HL-60 (cell line): ENCODE measurements at regions not wholly inside any gene's neighbourhood (a gene's known extent, or its start where the extent isn't known, plus 50 kb on each side); places are given as distances from the start of the nearest gene placed in this dataset.
"Not testable (repeated sequence)": the region's sequence is repeated elsewhere in the genome, so short reads cannot be mapped to it uniquely, and the experiment has no call there.

ENCODE experiments used
- DNase-seq, 2 experiments: peaks; one replicate each; pipeline ENCODE4 v3.0.0-alpha.2; 2010 to 2020; ENCODE audit warnings: low read depth in 1 of 2, low spot score in 1 of 2
- H3K27ac ChIP-seq: fragments of 250-450 bp; sonication (Bioruptor Pico); replicated peaks from 2 replicates; pipeline ENCODE4 v1.5.1; 2020; ENCODE audit warnings: mild to moderate bottlenecking, moderate library complexity
- H3K27me3 ChIP-seq: fragments of 250-450 bp; sonication (Bioruptor Pico); 2 replicates; pipeline ENCODE4 v1.5.1; 2021; ENCODE audit warnings: mild to moderate bottlenecking, moderate library complexity; ENCODE audit not compliant: insufficient read depth, poor library complexity, severe bottlenecking
- H3K4me3 ChIP-seq: replicated peaks from 2 replicates; pipeline ENCODE4 v1.5.1; 2011; ENCODE audit warnings: mild to moderate bottlenecking, control low read depth, low read length; ENCODE audit not compliant: insufficient read depth
- CTCF ChIP-seq: IDR thresholded peaks from one replicate; pipeline ENCODE4 v1.5.1; 2011; ENCODE audit warnings: low read length, control low read depth, inconsistent platforms; ENCODE audit not compliant: insufficient read depth
- GABPA ChIP-seq: IDR thresholded peaks from 2 replicates; pipeline ENCODE4 v1.6.1; 2012; ENCODE audit warnings: low read depth
- POLR2AphosphoS5 ChIP-seq: IDR thresholded peaks from 2 replicates; pipeline ENCODE4 v1.6.1; 2012; ENCODE audit warnings: low read depth
- SPI1 ChIP-seq: IDR thresholded peaks from 2 replicates; pipeline ENCODE4 v1.6.1; 2012; ENCODE audit warnings: low read depth, mild to moderate bottlenecking, borderline replicate concordance
- TF ChIP-seq, protein P1 (sequence below): IDR thresholded peaks from 2 replicates; pipeline ENCODE4 v1.6.1; 2012; ENCODE audit warnings: low read depth; ENCODE audit not compliant: insufficient replicate concordance

GRCh38 chr1:191074881-191075280, 597.2 kb upstream of the BRINP3 start:
- TF ChIP-seq CTCF (no peak), POLR2AphosphoS5 (no peak), GABPA (no peak), SPI1 (no peak)
- TF ChIP-seq, protein P1, sequence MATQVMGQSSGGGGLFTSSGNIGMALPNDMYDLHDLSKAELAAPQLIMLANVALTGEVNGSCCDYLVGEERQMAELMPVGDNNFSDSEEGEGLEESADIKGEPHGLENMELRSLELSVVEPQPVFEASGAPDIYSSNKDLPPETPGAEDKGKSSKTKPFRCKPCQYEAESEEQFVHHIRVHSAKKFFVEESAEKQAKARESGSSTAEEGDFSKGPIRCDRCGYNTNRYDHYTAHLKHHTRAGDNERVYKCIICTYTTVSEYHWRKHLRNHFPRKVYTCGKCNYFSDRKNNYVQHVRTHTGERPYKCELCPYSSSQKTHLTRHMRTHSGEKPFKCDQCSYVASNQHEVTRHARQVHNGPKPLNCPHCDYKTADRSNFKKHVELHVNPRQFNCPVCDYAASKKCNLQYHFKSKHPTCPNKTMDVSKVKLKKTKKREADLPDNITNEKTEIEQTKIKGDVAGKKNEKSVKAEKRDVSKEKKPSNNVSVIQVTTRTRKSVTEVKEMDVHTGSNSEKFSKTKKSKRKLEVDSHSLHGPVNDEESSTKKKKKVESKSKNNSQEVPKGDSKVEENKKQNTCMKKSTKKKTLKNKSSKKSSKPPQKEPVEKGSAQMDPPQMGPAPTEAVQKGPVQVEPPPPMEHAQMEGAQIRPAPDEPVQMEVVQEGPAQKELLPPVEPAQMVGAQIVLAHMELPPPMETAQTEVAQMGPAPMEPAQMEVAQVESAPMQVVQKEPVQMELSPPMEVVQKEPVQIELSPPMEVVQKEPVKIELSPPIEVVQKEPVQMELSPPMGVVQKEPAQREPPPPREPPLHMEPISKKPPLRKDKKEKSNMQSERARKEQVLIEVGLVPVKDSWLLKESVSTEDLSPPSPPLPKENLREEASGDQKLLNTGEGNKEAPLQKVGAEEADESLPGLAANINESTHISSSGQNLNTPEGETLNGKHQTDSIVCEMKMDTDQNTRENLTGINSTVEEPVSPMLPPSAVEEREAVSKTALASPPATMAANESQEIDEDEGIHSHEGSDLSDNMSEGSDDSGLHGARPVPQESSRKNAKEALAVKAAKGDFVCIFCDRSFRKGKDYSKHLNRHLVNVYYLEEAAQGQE, result no peak
- no peaks in the 10 kb centered on the region for H3K27me3 ChIP-seq
- no peak overlapping the region for H3K4me3 ChIP-seq
- H3K27ac ChIP-seq, result no peak overlapping the region
- no peak for DNase-seq

GRCh38 chr1:191083090-191083489, 605.4 kb upstream of the BRINP3 start:
- not testable (repeated sequence) for H3K4me3 ChIP-seq, DNase-seq, H3K27ac ChIP-seq, H3K27me3 ChIP-seq

DNA sequence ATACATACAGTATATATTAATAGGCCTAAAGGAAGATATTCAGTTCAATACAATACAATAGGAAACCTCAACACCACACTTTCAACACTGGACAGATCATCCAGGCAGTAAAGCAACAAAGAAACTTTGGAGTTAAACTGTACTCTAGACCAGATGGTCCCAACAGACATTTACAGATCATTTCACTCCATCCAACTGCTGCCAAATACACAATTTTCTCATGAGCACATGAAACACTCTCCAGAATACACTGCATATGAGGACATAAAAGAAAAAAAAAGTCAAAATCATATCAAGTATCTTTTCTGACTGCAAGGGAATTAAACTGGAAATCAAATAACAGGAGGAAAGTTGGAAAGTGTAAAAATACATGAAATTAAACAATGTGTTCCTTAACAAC, 607.5 kb upstream of the BRINP3 start:
- H3K27me3 ChIP-seq, result no peaks in the 10 kb centered on the region
- no peak overlapping the region for H3K4me3 ChIP-seq
- TF ChIP-seq SPI1, result no peak
- TF ChIP-seq CTCF, result no peak
- no peak for TF ChIP-seq POLR2AphosphoS5
- TF ChIP-seq, protein P1, result no peak
- TF ChIP-seq GABPA, result no peak
- no peak for DNase-seq
- H3K27ac ChIP-seq, result no peak overlapping the region

GRCh38 chr1:191086910-191087309, 609.2 kb upstream of the BRINP3 start:
- Histone ChIP-seq H3K4me3 (no peak overlapping the region), H3K27me3 (no peaks in the 10 kb centered on the region), H3K27ac (no peak overlapping the region)
- TF ChIP-seq POLR2AphosphoS5 (no peak), CTCF (no peak), SPI1 (no peak), GABPA (no peak)
- TF ChIP-seq, protein P1, result no peak
- no peak for DNase-seq
